NOMO-1 treated with dmso at 0.1 percent for 144 hours (cell line): ENCODE measurements at regions not wholly inside any gene's neighbourhood (a gene's known extent, or its start where the extent isn't known, plus 50 kb on each side); places are given as distances from the start of the nearest gene placed in this dataset.

Source experiments
- DNase-seq: peaks from one replicate; lab custom pipeline; 2025; ENCODE audit not compliant: unreplicated experiment; lab: John Stamatoyannopoulos, UW

GRCh38 chr6:113073611-113074191, 726.6 kb downstream of the RFPL4B start:
- no peak for DNase-seq

GRCh38 chr6:113076116-113076515, 729.0 kb downstream of the RFPL4B start:
- DNase-seq: no peak

GRCh38 chr6:113076816-113077215, 729.7 kb downstream of the RFPL4B start:
- no peak for DNase-seq

GRCh38 chr6:113077794-113078193, 730.7 kb downstream of the RFPL4B start:
- no peak for DNase-seq

- no peak for DNase-seq
Observed at GRCh38 chr6:113078791-113079190, 731.7 kb downstream of the RFPL4B start.

GRCh38 chr6:113082745-113083144, 735.6 kb downstream of the RFPL4B start:
- no peak for DNase-seq

GRCh38 chr6:113083947-113084346, 736.8 kb downstream of the RFPL4B start:
- no peak for DNase-seq

- DNase-seq: no peak
Observed at GRCh38 chr6:113089056-113089455, 741.9 kb downstream of the RFPL4B start.

GRCh38 chr6:113092795-113093194, 745.7 kb downstream of the RFPL4B start:
- no peak for DNase-seq

- DNase-seq: no peak
Observed at GRCh38 chr6:113094779-113095178, 747.6 kb downstream of the RFPL4B start.

- no peak for DNase-seq
Observed at GRCh38 chr6:113095841-113096240, 748.7 kb downstream of the RFPL4B start.

- DNase-seq: no peak
Observed at GRCh38 chr6:113102761-113103160, 754.4 kb upstream of the MARCKS start.

GRCh38 chr6:113103634-113104361, 753.3 kb upstream of the MARCKS start:
- DNase-seq: no peak

GRCh38 chr6:113104541-113104940, 752.6 kb upstream of the MARCKS start:
- no peak for DNase-seq

- DNase-seq: no peak
Observed at GRCh38 chr6:113104951-113105350, 752.2 kb upstream of the MARCKS start.

GRCh38 chr6:113110211-113110610, 746.9 kb upstream of the MARCKS start:
- DNase-seq: no peak

GRCh38 chr6:113111550-113111949, 745.6 kb upstream of the MARCKS start:
- no peak for DNase-seq

- no peak for DNase-seq
Observed at GRCh38 chr6:113112086-113112485, 745.1 kb upstream of the MARCKS start.

GRCh38 chr6:113115196-113115595, 741.9 kb upstream of the MARCKS start:
- peak; percentile 43 for DNase-seq

- DNase-seq: peak; percentile 41
Observed at GRCh38 chr6:113120224-113120581, 736.9 kb upstream of the MARCKS start.

- DNase-seq: peak; percentile 45
Observed at GRCh38 chr6:113120582-113121285, 736.4 kb upstream of the MARCKS start.

- DNase-seq: no peak
Observed at GRCh38 chr6:113121571-113121970, 735.6 kb upstream of the MARCKS start.
